HG03097 (cell line): ENCODE measurements at regions not wholly inside any gene's neighbourhood (a gene's known extent, or its start where the extent isn't known, plus 50 kb on each side); places are given as distances from the start of the nearest gene placed in this dataset.
"Not testable (repeated sequence)": the region's sequence is repeated elsewhere in the genome, so short reads cannot be mapped to it uniquely, and the experiment has no call there.

ENCODE experiments used
- ATAC-seq: cut with Tn5 transposase; IDR thresholded peaks from one replicate; pipeline ENCODE4 v1.9.1; 2021; ENCODE audit not compliant: unreplicated experiment, low FRiP score

DNA sequence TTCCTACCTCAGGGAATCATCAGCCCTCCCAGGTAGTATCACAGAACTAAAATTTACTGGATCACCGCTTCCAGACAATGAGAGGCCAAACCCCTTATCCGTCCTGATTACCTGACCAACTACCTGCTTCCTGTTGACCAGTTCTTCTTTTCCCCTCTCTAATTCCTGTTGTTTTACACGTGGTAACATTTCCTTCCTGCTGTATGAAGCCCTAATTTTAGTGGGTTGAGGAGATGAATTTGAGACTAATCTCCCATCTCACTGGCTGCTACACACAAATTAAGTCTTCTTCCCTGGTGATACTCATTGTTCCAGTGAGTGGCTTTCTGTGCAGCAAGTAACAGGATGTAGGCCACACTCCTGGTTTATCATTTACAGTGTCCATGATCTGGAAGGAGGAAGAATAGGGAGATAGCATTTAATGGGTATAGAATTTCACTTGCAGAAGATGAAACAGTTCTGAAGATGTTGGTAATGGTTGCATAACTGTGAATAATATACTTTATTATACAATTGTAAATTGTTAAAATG is 2112.9 kb downstream of the NCAM2 start:
- ATAC-seq = no peak

DNA sequence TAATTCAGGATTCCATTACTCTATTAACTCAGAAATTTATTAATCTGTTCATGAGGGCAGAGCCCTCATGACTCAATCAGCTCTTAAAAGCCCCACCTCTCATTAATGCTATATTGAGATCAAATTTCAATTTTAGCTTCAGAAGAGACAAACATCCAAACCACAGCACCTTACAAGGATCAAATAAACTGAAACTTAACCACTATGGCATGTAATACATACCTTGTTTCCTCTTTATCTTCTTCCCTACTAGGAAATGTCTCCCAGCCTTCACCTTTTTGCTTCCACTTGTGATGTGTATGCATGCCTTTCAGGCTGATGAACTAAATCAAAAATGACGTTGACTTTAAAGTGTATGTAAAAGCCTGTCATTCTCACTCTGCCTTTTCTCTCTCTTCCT is 2121.3 kb downstream of the NCAM2 start:
- no peak for ATAC-seq

DNA sequence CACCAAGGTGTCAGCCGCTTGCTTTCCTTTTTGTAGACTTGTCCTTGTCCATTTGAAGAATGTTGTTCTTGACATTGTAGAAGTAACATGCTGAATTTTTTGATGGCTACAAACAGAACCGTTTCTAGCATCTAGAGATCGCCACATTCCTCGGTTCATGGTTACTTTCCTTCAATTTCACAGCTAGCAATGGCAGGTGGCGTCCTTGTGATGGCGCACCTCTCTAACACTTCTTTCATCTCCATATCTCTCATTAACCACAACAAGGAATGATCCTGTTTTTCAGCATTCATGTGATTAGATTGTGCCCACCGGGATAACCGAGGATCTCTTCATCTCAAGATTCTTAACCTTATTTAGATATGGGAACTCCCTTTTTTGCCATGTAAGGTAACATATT is 2129.8 kb downstream of the NCAM2 start:
- no peak for ATAC-seq

DNA sequence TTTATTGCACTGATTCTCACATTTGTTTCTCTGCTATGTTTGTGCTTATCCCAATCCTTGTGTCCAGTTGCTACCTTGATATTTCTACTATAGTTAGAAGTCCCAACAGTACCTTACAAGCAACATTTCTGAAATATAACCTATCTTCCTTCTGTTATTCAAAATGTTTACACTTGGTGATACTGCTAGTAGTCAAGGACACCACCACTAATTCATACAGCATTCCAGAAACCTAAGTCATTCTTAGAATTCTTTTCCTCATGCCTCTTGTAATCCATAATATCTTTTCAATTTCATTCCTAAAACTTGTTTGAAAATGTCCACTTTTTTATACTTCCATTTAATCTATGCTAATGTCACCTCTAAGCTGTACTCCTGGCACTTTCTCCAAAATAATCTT is 2132.1 kb downstream of the NCAM2 start:
- ATAC-seq = no peak

DNA sequence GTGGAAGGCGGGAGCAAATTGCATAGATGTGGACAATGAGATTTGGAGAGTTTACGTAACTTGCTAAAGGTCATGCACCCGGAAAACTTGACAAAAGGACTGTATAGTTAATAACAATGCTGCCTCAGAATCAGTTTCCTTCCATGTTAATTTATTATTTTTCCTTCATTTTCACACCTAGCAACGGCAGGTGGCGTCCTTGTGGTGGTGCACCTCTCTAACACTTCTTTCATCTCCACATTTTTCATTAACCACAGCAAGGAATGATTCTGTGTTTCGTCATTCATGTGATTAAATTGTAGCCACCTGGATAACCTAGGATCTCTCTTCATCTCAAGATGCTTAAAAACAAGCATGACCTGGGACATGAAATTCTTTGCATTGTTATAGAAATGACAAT is 2133.0 kb downstream of the NCAM2 start:
- no peak for ATAC-seq

DNA sequence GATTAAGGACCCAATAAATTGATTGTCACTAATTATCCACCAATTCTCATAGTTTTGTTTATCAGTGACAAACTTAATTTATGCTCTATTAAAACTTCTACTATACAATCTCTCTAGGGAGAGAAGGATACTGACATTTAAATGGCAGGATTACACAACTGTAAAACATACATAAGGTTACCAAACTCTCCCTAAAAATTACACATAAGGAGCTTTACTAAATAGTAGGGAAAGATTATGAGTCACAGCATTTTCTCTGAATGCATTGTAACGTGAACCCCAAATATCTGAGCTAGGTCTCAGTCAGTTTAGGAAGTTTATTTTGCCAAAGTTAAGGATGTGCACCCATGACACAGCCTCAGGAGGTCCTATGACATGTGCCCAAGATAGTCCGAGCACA is 2140.6 kb downstream of the NCAM2 start:
- ATAC-seq = no peak

DNA sequence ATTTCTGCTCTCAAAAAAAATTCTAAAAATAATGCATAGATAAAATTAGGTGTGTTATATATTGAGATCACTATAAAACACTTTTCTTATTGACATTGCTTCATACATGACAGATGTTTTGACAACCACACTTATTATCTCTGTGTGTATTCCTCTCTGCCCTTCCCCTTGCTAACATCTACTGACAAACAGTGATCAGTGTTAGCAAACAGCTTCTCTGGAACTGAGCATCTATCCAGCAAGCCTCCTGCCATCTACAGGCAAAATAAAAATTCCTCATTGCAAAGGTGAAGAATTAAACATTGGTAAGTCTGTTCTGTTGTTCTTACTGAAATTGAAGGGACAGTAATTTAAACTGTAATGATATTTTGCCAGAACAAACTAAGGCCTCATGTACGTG is 2153.9 kb downstream of the NCAM2 start:
- ATAC-seq = no peak

DNA sequence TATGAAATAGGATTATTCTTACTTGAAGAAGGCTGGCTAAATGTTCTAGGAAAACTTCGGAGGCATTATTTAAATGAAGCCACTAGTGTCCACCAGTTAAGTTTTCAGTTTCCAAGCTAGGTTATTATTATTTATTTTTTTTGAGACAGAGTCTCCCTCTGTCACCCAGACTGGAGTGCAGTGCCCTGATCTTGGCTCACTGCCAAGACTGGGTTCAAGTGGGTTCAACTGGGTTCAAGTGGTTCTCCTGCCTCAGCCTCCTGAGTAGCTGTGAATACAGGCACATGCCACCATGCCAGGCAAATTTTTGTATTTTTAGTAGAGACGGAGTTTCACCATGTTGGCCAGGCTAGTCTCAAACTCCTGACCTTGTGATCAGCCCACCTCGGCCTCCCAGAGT is 2155.6 kb downstream of the NCAM2 start:
- ATAC-seq = not testable (repeated sequence)

DNA sequence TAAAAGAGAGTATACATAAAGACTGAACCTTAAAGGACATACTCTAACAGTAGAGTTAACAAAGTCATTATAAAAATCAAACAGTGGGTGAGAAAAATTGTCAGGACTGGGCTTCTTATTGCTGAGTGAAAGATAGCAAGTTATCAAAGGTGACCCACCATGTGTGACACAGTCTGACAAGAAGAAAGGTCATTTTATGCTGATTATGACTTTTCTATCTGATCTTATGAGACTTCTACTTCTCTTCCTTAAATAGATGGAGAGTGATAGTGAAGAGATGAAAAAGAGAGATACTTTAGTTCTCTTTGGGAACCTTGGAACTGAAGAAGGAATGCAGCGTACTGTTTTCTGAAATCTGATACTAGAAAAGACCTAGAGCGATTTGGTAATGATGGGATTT is 2157.1 kb downstream of the NCAM2 start:
- no peak for ATAC-seq

DNA sequence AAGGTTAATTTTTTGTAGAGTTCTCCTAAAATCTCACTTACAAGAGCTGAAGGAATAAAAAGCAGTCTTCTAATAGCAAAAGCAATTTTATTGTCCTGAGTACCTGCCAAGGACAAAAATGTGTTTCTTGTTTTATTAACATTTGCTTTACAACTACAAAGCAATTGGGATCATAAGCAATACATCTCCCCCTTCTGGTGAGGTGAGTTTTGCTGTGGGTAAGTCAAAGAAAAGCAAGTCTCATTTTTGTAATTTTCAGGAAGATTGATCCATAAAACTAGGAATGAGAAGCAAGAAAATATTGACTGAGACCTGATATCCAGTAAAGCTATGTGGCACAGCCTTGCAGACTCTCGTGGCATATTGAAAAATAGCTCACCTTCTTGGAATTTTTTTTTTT is 2162.7 kb downstream of the NCAM2 start:
- ATAC-seq = no peak

DNA sequence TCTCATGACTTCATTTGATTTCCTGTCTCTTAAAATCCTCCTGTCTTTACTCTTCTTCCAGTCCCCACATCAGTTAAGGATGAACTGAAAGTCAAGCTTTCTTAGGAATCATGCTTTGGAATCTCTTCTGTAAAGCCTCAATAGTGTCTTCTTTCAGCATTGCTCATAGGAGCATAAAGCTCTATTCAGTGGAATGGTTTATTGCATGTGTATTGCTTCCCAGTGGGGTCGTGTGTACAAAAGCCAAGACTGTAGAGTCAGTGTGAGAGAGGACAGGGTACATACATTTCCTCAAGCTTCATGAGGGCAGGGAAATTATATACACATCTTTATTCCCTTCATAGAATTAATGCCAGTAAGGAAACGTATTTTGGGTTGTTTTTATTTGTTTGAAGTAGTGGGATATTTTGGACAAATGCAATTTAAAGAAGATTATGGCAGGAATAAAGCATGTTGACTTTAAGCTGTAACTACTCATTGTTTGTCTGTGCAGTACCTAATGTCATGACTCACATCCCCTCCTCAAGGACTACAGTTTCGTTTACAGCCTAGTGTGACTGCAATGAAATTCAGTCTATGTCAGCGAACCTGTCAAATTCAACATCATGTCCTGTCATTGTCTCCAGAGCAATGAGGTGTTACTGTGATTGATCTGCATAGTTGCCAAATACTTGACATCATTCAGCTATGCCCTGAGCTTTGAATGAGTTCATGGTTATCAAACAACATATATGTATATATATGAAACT is 2164.2 kb downstream of the NCAM2 start:
- no peak for ATAC-seq
